Heart left ventricle (tissue), 13 donors: ENCODE measurements at regions not wholly inside any gene's neighbourhood (a gene's known extent, or its start where the extent isn't known, plus 50 kb on each side); places are given as distances from the start of the nearest gene placed in this dataset.

Source experiments
- POLR2A ChIP-seq, 2 donors: fragments of 450-650 bp; IDR thresholded peaks; one replicate each; pipeline ENCODE4 v1.6.1; 2017; ENCODE audit warnings: antibody characterized with exemption in 2 of 2, mild to moderate bottlenecking in 2 of 2, moderate library complexity in 2 of 2
- TF ChIP-seq, protein P1 (sequence below), 12 donors: fragments of 200-600 bp; sonication (generic) in 4 of 12; IDR thresholded peaks; one replicate each; pipeline versions ENCODE4 v1.5.0 to v1.8.0; 2018 to 2022; ENCODE audit warnings: antibody characterized with exemption in 12 of 12, mild to moderate bottlenecking in 5 of 12
- donor health status: ischemic (EF 13 %, LVEDD 7.1; RV severe dilation, severe dysfunction).
- donor health status: DM: no; HTN: yes; CAD: no.
- donor health status: DM: no; HTN: no; CAD: no.
- donor health status: ischemic (EF 25% LVEDD 6.9; RV normal size, moderate dysfunction).
- donor health status: ischemic (EF 25% LVEDD 5.7; RV mildly dilated, moderate dysfunction).
- donor health status: ischemic (EF 35%, LVEDD 5.7; RV mildly dilated, moderate dysfunction).
- donor health status: nonischemic (EF 11% LVEDD 7.7; RV severe dilation, severe dysfunction).
- donor health status: DM: yes; HTN: yes; CAD: no.
- donor health status: PGD.
- donor health status: ischemic (EF 29% LVEDD 5.4; RV normal size, mild dysfunction).
- donor health status: nonischemic (EF 23%, LVEDD 6.1; RV moderate dilation, normal function).

DNA sequence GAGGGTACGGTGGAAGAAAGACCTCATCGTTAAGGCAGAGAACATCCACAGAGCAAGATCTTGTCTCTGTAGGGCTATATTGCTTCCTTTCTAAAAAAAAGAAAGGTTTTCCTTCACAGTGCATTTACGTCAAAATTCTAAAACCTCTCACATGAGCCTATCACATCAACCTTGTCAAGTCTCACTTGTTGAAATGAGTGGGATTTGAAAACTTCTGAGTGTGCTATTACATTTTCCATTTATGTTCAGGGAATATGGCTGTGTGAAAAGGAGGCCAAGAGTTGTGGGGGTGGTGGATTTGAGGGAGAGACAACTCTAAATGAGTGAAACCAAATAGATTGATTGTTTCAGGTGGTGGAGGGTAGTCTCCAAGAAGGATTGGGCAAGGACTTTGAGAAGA, 147.1 kb upstream of the MPDZ start:
- TF ChIP-seq, protein P1, sequence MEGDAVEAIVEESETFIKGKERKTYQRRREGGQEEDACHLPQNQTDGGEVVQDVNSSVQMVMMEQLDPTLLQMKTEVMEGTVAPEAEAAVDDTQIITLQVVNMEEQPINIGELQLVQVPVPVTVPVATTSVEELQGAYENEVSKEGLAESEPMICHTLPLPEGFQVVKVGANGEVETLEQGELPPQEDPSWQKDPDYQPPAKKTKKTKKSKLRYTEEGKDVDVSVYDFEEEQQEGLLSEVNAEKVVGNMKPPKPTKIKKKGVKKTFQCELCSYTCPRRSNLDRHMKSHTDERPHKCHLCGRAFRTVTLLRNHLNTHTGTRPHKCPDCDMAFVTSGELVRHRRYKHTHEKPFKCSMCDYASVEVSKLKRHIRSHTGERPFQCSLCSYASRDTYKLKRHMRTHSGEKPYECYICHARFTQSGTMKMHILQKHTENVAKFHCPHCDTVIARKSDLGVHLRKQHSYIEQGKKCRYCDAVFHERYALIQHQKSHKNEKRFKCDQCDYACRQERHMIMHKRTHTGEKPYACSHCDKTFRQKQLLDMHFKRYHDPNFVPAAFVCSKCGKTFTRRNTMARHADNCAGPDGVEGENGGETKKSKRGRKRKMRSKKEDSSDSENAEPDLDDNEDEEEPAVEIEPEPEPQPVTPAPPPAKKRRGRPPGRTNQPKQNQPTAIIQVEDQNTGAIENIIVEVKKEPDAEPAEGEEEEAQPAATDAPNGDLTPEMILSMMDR (IDR thresholded peaks at IDR 0.05), result no peak
- TF ChIP-seq POLR2A (IDR thresholded peaks at IDR 0.05), result no peak
